PFSK-1 (cell line): ENCODE measurements at regions not wholly inside any gene's neighbourhood (a gene's known extent, or its start where the extent isn't known, plus 50 kb on each side); places are given as distances from the start of the nearest gene placed in this dataset.

ENCODE experiments used
- FOXP2 ChIP-seq: optimal IDR thresholded peaks from 2 replicates; pipeline ENCODE3; 2011; ENCODE audit warnings: borderline replicate concordance, control low read depth, inconsistent platforms; ENCODE audit not compliant: insufficient read depth; ENCODE audit errors: extremely low read length, extremely low read depth
- POLR2AphosphoS5 ChIP-seq: IDR thresholded peaks from 2 replicates; pipeline ENCODE4 v1.6.1; 2012; ENCODE audit warnings: low read depth, mild to moderate bottlenecking, control low read depth, low read length, moderate library complexity
- SIN3A ChIP-seq: IDR thresholded peaks from 2 replicates; pipeline ENCODE4 v1.6.1; 2012; ENCODE audit warnings: mild to moderate bottlenecking, low read length, moderate library complexity, borderline replicate concordance; ENCODE audit not compliant: insufficient read depth
- TAF1 ChIP-seq: IDR thresholded peaks from 2 replicates; pipeline ENCODE4 v1.6.1; 2012; ENCODE audit warnings: low read length, control low read depth, borderline replicate concordance; ENCODE audit not compliant: insufficient read depth
- TF ChIP-seq, protein P1 (sequence below), 2 experiments: IDR thresholded peaks; 2 replicates each; pipeline versions ENCODE4 v1.6.1 to v1.8.0; 2011 to 2012; ENCODE audit warnings: low read depth in 2 of 2, low read length in 2 of 2, control low read depth in 1 of 2, inconsistent platforms in 1 of 2, mild to moderate bottlenecking in 1 of 2, moderate library complexity in 1 of 2; ENCODE audit not compliant: insufficient read depth in 1 of 2

DNA sequence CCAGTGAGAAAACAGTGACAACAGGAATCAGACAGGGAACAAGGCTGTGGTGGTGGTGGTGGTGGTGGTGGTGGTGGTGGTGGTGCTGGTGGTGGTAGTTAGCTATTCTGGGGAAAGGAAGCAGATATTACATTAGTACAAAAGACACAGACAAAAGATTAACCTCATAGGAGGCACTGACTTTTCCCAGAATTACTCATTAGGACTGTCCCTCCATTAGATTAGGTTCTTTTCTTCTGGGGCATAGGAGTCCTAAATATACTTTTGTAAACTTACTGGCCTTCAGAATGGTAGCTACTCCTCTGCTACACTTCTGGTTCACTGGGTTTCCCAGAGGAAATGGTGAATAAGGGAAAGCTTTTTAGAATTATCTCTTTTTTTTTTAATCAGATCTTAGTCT, 156.6 kb upstream of the SEMA3D start:
- TF ChIP-seq, protein P1, sequence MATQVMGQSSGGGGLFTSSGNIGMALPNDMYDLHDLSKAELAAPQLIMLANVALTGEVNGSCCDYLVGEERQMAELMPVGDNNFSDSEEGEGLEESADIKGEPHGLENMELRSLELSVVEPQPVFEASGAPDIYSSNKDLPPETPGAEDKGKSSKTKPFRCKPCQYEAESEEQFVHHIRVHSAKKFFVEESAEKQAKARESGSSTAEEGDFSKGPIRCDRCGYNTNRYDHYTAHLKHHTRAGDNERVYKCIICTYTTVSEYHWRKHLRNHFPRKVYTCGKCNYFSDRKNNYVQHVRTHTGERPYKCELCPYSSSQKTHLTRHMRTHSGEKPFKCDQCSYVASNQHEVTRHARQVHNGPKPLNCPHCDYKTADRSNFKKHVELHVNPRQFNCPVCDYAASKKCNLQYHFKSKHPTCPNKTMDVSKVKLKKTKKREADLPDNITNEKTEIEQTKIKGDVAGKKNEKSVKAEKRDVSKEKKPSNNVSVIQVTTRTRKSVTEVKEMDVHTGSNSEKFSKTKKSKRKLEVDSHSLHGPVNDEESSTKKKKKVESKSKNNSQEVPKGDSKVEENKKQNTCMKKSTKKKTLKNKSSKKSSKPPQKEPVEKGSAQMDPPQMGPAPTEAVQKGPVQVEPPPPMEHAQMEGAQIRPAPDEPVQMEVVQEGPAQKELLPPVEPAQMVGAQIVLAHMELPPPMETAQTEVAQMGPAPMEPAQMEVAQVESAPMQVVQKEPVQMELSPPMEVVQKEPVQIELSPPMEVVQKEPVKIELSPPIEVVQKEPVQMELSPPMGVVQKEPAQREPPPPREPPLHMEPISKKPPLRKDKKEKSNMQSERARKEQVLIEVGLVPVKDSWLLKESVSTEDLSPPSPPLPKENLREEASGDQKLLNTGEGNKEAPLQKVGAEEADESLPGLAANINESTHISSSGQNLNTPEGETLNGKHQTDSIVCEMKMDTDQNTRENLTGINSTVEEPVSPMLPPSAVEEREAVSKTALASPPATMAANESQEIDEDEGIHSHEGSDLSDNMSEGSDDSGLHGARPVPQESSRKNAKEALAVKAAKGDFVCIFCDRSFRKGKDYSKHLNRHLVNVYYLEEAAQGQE (IDR thresholded peaks at IDR 0.05; ENCODE audit: insufficient read depth in 1 of 2, low read depth in 2 of 2, low read length in 2 of 2), result no peak
- TF ChIP-seq TAF1 (no peak), SIN3A (no peak), POLR2AphosphoS5 (no peak), FOXP2 (no peak)

DNA sequence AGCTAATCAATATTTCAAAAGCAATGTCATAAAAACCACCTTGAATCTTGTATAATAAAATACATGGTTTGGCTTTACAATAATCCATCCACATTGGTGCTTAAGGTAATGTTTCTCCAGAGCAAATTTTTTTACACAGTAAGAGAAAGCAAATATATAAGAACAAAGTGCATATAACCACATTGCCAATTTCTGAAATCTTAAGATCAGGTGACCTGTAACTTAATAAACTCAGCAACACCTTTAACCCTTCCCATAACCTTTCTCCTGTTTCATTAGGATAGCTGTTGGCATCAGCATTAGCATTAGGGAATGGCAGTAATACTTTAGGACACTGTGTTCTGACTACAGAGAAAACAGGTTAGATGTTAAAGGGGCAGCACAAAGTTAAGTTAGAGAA, 155.9 kb upstream of the SEMA3D start:
- TF ChIP-seq, protein P1 (IDR thresholded peaks at IDR 0.05; ENCODE audit: insufficient read depth in 1 of 2, low read depth in 2 of 2, low read length in 2 of 2), result no peak
- TF ChIP-seq FOXP2 (no peak), SIN3A (no peak), POLR2AphosphoS5 (no peak), TAF1 (no peak)

GRCh38 chr7:85341973-85342372, 155.1 kb upstream of the SEMA3D start:
- TF ChIP-seq TAF1 (no peak), SIN3A (no peak), FOXP2 (no peak), POLR2AphosphoS5 (no peak)
- TF ChIP-seq, protein P1 (IDR thresholded peaks at IDR 0.05; ENCODE audit: insufficient read depth in 1 of 2, low read depth in 2 of 2, low read length in 2 of 2), result no peak

DNA sequence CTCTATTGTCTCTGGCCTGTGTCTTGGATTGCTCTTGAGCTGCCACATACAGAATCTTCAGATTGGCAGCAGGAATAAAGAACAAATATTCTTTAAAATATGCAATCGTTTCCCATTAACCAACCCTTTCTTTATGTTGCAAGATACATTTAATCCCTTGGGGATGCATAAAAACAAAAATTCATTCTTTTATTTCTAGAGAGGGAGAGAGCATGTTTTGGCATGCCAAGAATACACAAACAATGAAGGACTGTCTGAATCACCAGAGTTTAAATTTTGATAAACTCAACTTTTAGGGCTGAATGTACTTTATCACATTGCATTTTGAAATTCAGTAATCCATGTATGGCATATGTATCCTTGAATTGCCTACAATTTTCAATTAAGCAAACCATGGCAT, 154.3 kb upstream of the SEMA3D start:
- TF ChIP-seq, protein P1 (IDR thresholded peaks at IDR 0.05; ENCODE audit: insufficient read depth in 1 of 2, low read depth in 2 of 2, low read length in 2 of 2), result no peak
- TF ChIP-seq TAF1 (no peak), SIN3A (no peak)

- TF ChIP-seq, protein P1 (IDR thresholded peaks at IDR 0.05; ENCODE audit: insufficient read depth in 1 of 2, low read depth in 2 of 2, low read length in 2 of 2), result no peak
- no peak for TF ChIP-seq SIN3A
- no peak for TF ChIP-seq TAF1
- TF ChIP-seq FOXP2, result no peak
- TF ChIP-seq POLR2AphosphoS5, result no peak
Observed at GRCh38 chr7:85336086-85336485, 149.2 kb upstream of the SEMA3D start.
